ENCODE measurements at regions not wholly inside any gene's neighbourhood (a gene's known extent, or its start where the extent isn't known, plus 50 kb on each side); places are given as distances from the start of the nearest gene placed in this dataset.

DNA sequence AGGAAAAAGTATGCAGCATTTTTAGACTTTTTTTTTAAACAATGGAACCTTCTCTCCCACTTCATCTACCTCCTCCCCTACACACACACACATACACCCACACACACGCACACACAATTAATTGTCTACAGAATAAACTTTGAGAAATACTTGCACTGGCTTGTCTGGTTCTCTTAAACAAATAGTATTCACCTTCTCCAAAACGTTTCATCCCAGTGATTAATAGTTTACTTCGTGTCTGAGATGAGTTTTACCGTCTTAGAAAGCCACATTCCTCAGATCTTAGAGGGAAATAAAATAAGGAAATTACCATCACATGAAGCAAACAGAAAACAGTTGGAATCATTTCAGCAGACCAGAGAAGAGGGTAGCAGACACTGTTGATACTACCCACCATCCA lies 570.6 kb upstream of the CLINT1 start:
- Histone ChIP-seq H3K79me2 (ENCODE audit: insufficient read depth, low read length) (no peaks in the 10 kb centered on the region), H3K27ac (ENCODE audit: low read depth, low read length, poor library complexity, severe bottlenecking) (peak overlapping the region; percentile 27), H3K9ac (ENCODE audit: low read length) (no peak overlapping the region), H3K4me3 (ENCODE audit: low read depth, low read length, poor library complexity, severe bottlenecking) (no peak overlapping the region), H3K9me3 (ENCODE audit: low read length) (no peaks in the 10 kb centered on the region), H3K36me3 (ENCODE audit: insufficient read depth, low read length) (no peaks in the 10 kb centered on the region), H3K4me2 (ENCODE audit: low read length) (no peak overlapping the region), H3K27me3 (ENCODE audit: insufficient read depth, low read length) (no peaks in the 10 kb centered on the region), H3K9me2 (ENCODE audit: low read depth, low read length) (no peaks in the 10 kb centered on the region), H3K4me1 (ENCODE audit: insufficient read depth, low read length, severe bottlenecking) (peaks cover 41% of the 10 kb centered on the region), H2AFZ (ENCODE audit: low read length) (no peak overlapping the region), H3F3A (ENCODE audit: insufficient read depth, low read length) (no peaks in the 10 kb centered on the region), H4K20me1 (ENCODE audit: insufficient read depth, low read length) (no peaks in the 10 kb centered on the region)
- TF ChIP-seq, protein P1, sequence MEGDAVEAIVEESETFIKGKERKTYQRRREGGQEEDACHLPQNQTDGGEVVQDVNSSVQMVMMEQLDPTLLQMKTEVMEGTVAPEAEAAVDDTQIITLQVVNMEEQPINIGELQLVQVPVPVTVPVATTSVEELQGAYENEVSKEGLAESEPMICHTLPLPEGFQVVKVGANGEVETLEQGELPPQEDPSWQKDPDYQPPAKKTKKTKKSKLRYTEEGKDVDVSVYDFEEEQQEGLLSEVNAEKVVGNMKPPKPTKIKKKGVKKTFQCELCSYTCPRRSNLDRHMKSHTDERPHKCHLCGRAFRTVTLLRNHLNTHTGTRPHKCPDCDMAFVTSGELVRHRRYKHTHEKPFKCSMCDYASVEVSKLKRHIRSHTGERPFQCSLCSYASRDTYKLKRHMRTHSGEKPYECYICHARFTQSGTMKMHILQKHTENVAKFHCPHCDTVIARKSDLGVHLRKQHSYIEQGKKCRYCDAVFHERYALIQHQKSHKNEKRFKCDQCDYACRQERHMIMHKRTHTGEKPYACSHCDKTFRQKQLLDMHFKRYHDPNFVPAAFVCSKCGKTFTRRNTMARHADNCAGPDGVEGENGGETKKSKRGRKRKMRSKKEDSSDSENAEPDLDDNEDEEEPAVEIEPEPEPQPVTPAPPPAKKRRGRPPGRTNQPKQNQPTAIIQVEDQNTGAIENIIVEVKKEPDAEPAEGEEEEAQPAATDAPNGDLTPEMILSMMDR (IDR thresholded peaks at IDR 0.05; ENCODE audit: low read length) = no peak
- no peak for TF ChIP-seq EZH2 (IDR thresholded peaks at IDR 0.05; ENCODE audit: borderline replicate concordance, low read length)

DNA sequence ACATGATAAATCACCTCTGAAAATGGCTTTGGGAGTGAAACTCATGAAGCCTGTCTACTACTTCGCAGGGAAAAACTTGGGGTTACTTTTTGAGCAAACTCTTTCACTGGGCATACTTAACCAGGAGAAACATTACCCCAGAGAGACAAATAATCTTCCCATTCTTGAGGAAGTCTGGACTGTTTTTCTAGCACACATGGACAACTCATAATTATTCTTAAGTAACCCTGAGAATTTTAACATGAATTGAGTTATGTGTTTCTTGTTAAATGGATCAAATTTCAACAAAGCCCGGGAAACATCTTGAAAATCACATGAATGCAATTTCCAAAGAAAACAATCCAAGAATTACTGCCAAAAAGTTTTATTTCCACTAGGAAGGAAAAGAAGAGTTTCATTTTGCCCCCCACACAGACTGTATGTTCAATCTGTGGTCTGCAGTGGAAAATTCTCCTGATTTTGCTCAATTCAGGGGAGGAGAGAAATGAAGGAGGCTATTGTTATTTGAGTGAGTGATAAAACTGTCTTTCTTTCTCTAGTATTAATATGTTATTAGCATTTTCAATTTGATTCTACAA lies 564.8 kb upstream of the CLINT1 start:
- no peaks in the 10 kb centered on the region for H3F3A ChIP-seq (ENCODE audit: insufficient read depth, low read length)
- no peaks in the 10 kb centered on the region for H3K79me2 ChIP-seq (ENCODE audit: insufficient read depth, low read length)
- no peaks in the 10 kb centered on the region for H3K9me3 ChIP-seq (ENCODE audit: low read length)
- TF ChIP-seq, protein P1 (IDR thresholded peaks at IDR 0.05; ENCODE audit: low read length) = no peak
- no peak for TF ChIP-seq EZH2 (IDR thresholded peaks at IDR 0.05; ENCODE audit: borderline replicate concordance, low read length)
- no peak overlapping the region for H3K4me2 ChIP-seq (ENCODE audit: low read length)
- no peaks in the 10 kb centered on the region for H4K20me1 ChIP-seq (ENCODE audit: insufficient read depth, low read length)
- H3K9me2 ChIP-seq (ENCODE audit: low read depth, low read length) = no peaks in the 10 kb centered on the region
- no peak overlapping the region for H3K4me3 ChIP-seq (ENCODE audit: low read depth, low read length, poor library complexity, severe bottlenecking)
- no peak overlapping the region for H2AFZ ChIP-seq (ENCODE audit: low read length)
- H3K36me3 ChIP-seq (ENCODE audit: insufficient read depth, low read length) = no peaks in the 10 kb centered on the region
- no peaks in the 10 kb centered on the region for H3K27me3 ChIP-seq (ENCODE audit: insufficient read depth, low read length)
- peaks cover 10% of the 10 kb centered on the region for H3K4me1 ChIP-seq (ENCODE audit: insufficient read depth, low read length, severe bottlenecking)
- H3K9ac ChIP-seq (ENCODE audit: low read length) = no peak overlapping the region
- no peak overlapping the region for H3K27ac ChIP-seq (ENCODE audit: low read depth, low read length, poor library complexity, severe bottlenecking)

DNA sequence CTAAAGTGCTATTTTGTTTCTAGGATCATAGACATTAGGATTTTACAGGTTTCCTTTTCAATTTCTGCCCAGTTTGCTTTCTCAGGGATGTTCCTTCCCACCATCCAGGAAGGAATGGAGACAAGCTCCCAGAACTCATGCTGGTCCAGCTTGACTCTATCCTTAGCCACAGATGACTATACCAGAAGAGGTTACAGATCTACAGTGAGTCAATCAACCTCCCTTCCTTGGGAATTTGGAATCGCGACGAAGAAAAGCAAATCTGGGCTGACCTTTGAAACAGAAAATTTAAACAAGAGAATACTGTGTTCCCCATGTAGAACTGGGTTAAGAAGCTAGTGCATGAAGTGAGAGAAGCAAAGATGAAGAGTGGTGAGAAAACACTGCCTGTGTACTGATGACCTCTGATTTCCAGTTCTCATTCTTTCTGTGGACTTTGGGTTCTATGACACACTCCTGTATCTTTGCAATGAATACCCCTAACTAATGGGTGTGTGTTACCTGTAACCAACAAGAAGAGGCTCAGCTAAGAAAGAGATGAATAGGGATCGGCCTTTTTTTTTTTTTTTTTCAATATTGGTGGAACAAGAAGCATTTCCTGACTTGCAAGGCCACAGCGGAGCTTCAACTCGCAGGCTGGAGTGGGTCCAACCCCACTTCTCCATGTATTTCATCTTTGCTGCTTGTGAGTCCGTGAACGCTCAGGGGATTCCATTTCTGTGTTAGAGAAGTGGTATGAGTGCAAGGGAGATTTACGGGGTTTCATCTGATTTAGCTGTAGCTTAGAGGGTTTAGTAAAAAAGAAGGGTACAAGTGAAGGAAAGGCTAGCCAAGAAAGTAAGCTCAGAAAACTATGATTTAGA lies 563.9 kb upstream of the CLINT1 start:
- Histone ChIP-seq H3K9ac (ENCODE audit: low read length) (no peak overlapping the region), H4K20me1 (ENCODE audit: insufficient read depth, low read length) (no peaks in the 10 kb centered on the region), H2AFZ (ENCODE audit: low read length) (no peak overlapping the region), H3F3A (ENCODE audit: insufficient read depth, low read length) (no peaks in the 10 kb centered on the region), H3K9me3 (ENCODE audit: low read length) (no peaks in the 10 kb centered on the region), H3K79me2 (ENCODE audit: insufficient read depth, low read length) (no peaks in the 10 kb centered on the region), H3K27ac (ENCODE audit: low read depth, low read length, poor library complexity, severe bottlenecking) (no peak overlapping the region), H3K36me3 (ENCODE audit: insufficient read depth, low read length) (no peaks in the 10 kb centered on the region), H3K4me2 (ENCODE audit: low read length) (no peak overlapping the region), H3K9me2 (ENCODE audit: low read depth, low read length) (no peaks in the 10 kb centered on the region), H3K4me1 (ENCODE audit: insufficient read depth, low read length, severe bottlenecking) (peaks cover 10% of the 10 kb centered on the region), H3K4me3 (ENCODE audit: low read depth, low read length, poor library complexity, severe bottlenecking) (no peak overlapping the region), H3K27me3 (ENCODE audit: insufficient read depth, low read length) (no peaks in the 10 kb centered on the region)
- TF ChIP-seq, protein P1 (IDR thresholded peaks at IDR 0.05; ENCODE audit: low read length) = no peak
- no peak for TF ChIP-seq EZH2 (IDR thresholded peaks at IDR 0.05; ENCODE audit: borderline replicate concordance, low read length)
